Esophagus muscularis mucosa (tissue), 3 donors: ENCODE measurements at regions not wholly inside any gene's neighbourhood (a gene's known extent, or its start where the extent isn't known, plus 50 kb on each side); places are given as distances from the start of the nearest gene placed in this dataset.

Source experiments
- CTCF ChIP-seq, 3 experiments: fragments of 200-600 bp in 2 of 3; fragments of 450-650 bp in 1 of 3; sonication (generic) in 2 of 3; IDR thresholded peaks; one replicate each; pipeline ENCODE4 v1.5.1; 2017 to 2019; ENCODE audit warnings: antibody characterized with exemption in 3 of 3, mild to moderate bottlenecking in 2 of 3, moderate library complexity in 1 of 3
- POLR2A ChIP-seq: fragments of 450-650 bp; IDR thresholded peaks from one replicate; pipeline ENCODE4 v1.6.1; 2017; ENCODE audit warnings: antibody characterized with exemption, moderate library complexity, mild to moderate bottlenecking, low read depth

- TF ChIP-seq CTCF (IDR thresholded peaks at IDR 0.05) (no peak), POLR2A (no peak)
These were observed 172.0 kb downstream of the IRF8 start for GRCh38 chr16:86070971-86071370.
